ENCODE measurements at regions not wholly inside any gene's neighbourhood (a gene's known extent, or its start where the extent isn't known, plus 50 kb on each side); places are given as distances from the start of the nearest gene placed in this dataset.
A peak's percentile ranks its signal among the peaks of the same experiment; 100 is the strongest.

DNA sequence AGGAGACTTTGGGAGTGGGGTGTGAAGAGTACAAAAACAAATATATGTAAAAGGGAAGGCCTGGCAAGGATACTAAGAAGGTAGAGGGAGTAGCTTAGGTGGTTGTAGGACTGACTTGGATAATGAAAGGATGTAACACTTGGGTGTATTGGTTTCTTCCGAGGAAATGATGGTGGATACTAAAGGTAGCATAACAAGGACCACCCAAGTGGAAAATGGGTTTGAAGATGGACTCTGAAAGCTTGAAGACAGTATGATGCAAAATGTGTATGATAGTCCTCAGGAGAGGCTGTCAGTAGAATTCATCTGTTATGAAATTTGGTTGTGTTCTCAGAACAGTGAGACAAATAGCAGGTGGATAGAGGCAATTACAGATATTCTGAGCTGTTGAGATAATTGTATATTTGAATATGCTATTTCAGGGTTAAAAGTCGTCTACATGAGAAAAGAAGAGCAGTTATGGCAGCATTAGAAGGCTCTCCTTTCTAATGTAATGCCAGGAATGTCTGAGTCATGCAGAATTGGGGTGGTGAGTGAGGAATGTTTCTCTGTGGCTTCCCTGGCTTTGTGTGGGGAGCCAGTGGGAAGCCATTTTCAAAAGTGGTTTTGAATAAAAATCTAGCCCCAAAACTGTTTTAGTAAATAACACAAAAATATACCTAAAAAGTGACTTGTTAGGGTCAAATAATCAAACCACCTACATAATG lies 75.6 kb downstream of the FHIP1A start:
- TF ChIP-seq POLR2AphosphoS5 (IDR thresholded peaks at IDR 0.05; ENCODE audit: low read depth, low read length): no peak
- TF ChIP-seq, protein P1, sequence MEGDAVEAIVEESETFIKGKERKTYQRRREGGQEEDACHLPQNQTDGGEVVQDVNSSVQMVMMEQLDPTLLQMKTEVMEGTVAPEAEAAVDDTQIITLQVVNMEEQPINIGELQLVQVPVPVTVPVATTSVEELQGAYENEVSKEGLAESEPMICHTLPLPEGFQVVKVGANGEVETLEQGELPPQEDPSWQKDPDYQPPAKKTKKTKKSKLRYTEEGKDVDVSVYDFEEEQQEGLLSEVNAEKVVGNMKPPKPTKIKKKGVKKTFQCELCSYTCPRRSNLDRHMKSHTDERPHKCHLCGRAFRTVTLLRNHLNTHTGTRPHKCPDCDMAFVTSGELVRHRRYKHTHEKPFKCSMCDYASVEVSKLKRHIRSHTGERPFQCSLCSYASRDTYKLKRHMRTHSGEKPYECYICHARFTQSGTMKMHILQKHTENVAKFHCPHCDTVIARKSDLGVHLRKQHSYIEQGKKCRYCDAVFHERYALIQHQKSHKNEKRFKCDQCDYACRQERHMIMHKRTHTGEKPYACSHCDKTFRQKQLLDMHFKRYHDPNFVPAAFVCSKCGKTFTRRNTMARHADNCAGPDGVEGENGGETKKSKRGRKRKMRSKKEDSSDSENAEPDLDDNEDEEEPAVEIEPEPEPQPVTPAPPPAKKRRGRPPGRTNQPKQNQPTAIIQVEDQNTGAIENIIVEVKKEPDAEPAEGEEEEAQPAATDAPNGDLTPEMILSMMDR (IDR thresholded peaks at IDR 0.05): no peak
- TF ChIP-seq SIN3A (IDR thresholded peaks at IDR 0.05; ENCODE audit: borderline replicate concordance, insufficient read depth, low read depth, low read length): no peak
- TF ChIP-seq TCF7L2 (IDR thresholded peaks at IDR 0.05; ENCODE audit: low read depth, low read length): no peak
- TF ChIP-seq, protein P2, sequence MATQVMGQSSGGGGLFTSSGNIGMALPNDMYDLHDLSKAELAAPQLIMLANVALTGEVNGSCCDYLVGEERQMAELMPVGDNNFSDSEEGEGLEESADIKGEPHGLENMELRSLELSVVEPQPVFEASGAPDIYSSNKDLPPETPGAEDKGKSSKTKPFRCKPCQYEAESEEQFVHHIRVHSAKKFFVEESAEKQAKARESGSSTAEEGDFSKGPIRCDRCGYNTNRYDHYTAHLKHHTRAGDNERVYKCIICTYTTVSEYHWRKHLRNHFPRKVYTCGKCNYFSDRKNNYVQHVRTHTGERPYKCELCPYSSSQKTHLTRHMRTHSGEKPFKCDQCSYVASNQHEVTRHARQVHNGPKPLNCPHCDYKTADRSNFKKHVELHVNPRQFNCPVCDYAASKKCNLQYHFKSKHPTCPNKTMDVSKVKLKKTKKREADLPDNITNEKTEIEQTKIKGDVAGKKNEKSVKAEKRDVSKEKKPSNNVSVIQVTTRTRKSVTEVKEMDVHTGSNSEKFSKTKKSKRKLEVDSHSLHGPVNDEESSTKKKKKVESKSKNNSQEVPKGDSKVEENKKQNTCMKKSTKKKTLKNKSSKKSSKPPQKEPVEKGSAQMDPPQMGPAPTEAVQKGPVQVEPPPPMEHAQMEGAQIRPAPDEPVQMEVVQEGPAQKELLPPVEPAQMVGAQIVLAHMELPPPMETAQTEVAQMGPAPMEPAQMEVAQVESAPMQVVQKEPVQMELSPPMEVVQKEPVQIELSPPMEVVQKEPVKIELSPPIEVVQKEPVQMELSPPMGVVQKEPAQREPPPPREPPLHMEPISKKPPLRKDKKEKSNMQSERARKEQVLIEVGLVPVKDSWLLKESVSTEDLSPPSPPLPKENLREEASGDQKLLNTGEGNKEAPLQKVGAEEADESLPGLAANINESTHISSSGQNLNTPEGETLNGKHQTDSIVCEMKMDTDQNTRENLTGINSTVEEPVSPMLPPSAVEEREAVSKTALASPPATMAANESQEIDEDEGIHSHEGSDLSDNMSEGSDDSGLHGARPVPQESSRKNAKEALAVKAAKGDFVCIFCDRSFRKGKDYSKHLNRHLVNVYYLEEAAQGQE (IDR thresholded peaks at IDR 0.05; ENCODE audit: insufficient read depth in 1 of 2, low read depth in 2 of 2, low read length in 1 of 2): no peak
- no TSS peak for BruUV-seq (replicated peaks)
- ATAC-seq (no peak), DNase-seq (ENCODE audit: low read depth, low spot score) (peak; percentile 18)
- H3K36me3 ChIP-seq (ENCODE audit: control insufficient read depth, insufficient read depth, low read length): no peaks in the 10 kb centered on the region
- CTCF ChIA-PET: no interaction called here
- in situ Hi-C loops (cut with HindIII; ENCODE audit: low pct_unique_long_range_greater_than_20kb, low sequenced_read_pairs) (no loop called here), intact Hi-C loops (cut with micrococcal nuclease; ENCODE audit: unreplicated experiment) (no loop called here)
- no peaks in the 10 kb centered on the region for H3K9me3 ChIP-seq (ENCODE audit: control insufficient read depth, insufficient read depth, low read depth, low read length)
- H3K27me3 ChIP-seq (ENCODE audit: control insufficient read depth, insufficient read depth, low read length): no peaks in the 10 kb centered on the region
- H3K4me1 ChIP-seq (ENCODE audit: control insufficient read depth, insufficient read depth, low read length): no peaks in the 10 kb centered on the region
- H3K27ac ChIP-seq (ENCODE audit: low read length): no peak overlapping the region
- POLR2A ChIA-PET: no interaction called here
- no peak overlapping the region for H3K4me3 ChIP-seq (ENCODE audit: low read depth in 2 of 2, low read length in 2 of 2)

DNA sequence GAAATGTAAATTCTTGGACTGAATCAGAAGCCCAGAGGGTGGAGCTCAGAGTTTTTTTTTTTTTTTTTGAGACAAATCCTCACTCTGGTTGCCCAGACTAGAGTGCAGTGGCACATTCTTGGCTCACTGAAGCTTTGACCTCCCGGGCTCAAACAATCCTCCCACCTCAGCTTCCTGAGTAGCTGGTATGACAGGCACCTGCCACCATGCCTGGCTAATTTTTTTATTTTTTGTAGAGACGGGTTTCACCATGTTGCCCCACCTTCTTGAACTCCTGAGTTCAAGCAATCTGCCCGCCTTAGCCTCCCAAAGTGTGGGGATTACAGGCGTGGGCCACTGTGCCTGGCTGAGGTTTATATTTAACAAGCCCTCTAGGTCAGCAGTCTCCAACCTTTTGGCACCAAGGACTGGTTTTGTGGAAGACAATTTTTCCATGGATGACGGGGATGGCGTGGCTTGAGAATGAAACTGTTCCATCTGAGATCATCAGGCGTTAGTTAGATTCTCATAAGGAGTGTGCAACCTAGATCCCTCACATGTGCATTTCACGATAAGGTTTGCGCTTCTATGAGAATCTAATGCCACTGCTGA lies 76.7 kb downstream of the FHIP1A start:
- ChIA-PET POLR2A (no interaction called here), CTCF (no interaction called here)
- DNase-seq (ENCODE audit: low read depth, low spot score) (no peak), ATAC-seq (no peak)
- no peaks in the 10 kb centered on the region for H3K36me3 ChIP-seq (ENCODE audit: control insufficient read depth, insufficient read depth, low read length)
- H3K27me3 ChIP-seq (ENCODE audit: control insufficient read depth, insufficient read depth, low read length): no peaks in the 10 kb centered on the region
- TF ChIP-seq TCF7L2 (IDR thresholded peaks at IDR 0.05; ENCODE audit: low read depth, low read length): no peak
- no peak for TF ChIP-seq SIN3A (IDR thresholded peaks at IDR 0.05; ENCODE audit: borderline replicate concordance, insufficient read depth, low read depth, low read length)
- no peak for TF ChIP-seq POLR2AphosphoS5 (IDR thresholded peaks at IDR 0.05; ENCODE audit: low read depth, low read length)
- TF ChIP-seq, protein P2 (IDR thresholded peaks at IDR 0.05; ENCODE audit: insufficient read depth in 1 of 2, low read depth in 2 of 2, low read length in 1 of 2): no peak
- TF ChIP-seq, protein P1 (IDR thresholded peaks at IDR 0.05): no peak
- H3K4me1 ChIP-seq (ENCODE audit: control insufficient read depth, insufficient read depth, low read length): no peaks in the 10 kb centered on the region
- H3K27ac ChIP-seq (ENCODE audit: low read length): no peak overlapping the region
- BruUV-seq (replicated peaks): no TSS peak
- no peak overlapping the region for H3K4me3 ChIP-seq (ENCODE audit: low read depth in 2 of 2, low read length in 2 of 2)
- in situ Hi-C loops (cut with HindIII; ENCODE audit: low pct_unique_long_range_greater_than_20kb, low sequenced_read_pairs): no loop called here
- H3K9me3 ChIP-seq (ENCODE audit: control insufficient read depth, insufficient read depth, low read depth, low read length): no peaks in the 10 kb centered on the region
- intact Hi-C loops (cut with micrococcal nuclease; ENCODE audit: unreplicated experiment): no loop called here
